Upper lobe of right lung (tissue), 1 donor: ENCODE measurements at regions not wholly inside any gene's neighbourhood (a gene's known extent, or its start where the extent isn't known, plus 50 kb on each side); places are given as distances from the start of the nearest gene placed in this dataset.

ENCODE experiments used
- ATAC-seq: fragments of 200-7000 bp; cut with Tn5 transposase; one replicate; pipeline ENCODE4 v1.9.1; 2020; ENCODE audit warnings: mild to moderate bottlenecking, moderate library complexity
- DNase-seq: peaks from one replicate; pipeline ENCODE4 v3.0.0-alpha.2; 2020
- H3K27ac ChIP-seq: fragments of 200-600 bp; one replicate; pipeline ENCODE4 v1.8.0; 2022
- H3K27me3 ChIP-seq: fragments of 200-600 bp; one replicate; pipeline ENCODE4 v1.8.0; 2022; ENCODE audit warnings: mild to moderate bottlenecking
- H3K36me3 ChIP-seq: fragments of 200-600 bp; one replicate; pipeline ENCODE4 v1.8.0; 2022
- H3K4me1 ChIP-seq: fragments of 200-600 bp; one replicate; pipeline ENCODE4 v1.8.0; 2022
- H3K4me3 ChIP-seq: fragments of 200-600 bp; one replicate; pipeline ENCODE4 v1.8.0; 2022; ENCODE audit warnings: mild to moderate bottlenecking
- H3K9me3 ChIP-seq: fragments of 200-600 bp; one replicate; pipeline ENCODE4 v1.8.0; 2022
- intact Hi-C: fragments of 100-400 bp; cut with DNase I; formaldehyde crosslinking; loops from one replicate; pipeline ENCODE4 v1.11.0; 2022
- TF ChIP-seq, protein P1 (sequence below): fragments of 200-600 bp; IDR thresholded peaks from one replicate; pipeline ENCODE4 v1.8.0; 2022; ENCODE audit warnings: antibody characterized with exemption
- donor health status: DM: no; HTN: yes; CAD: no; lungs with severe emphysema.

GRCh38 chr4:110271986-110272385 is 73.6 kb upstream of the ELOVL6 start:
- Histone ChIP-seq H3K4me3 (no peak overlapping the region), H3K9me3 (no peaks in the 10 kb centered on the region), H3K27me3 (no peaks in the 10 kb centered on the region), H3K4me1 (no peaks in the 10 kb centered on the region), H3K36me3 (no peaks in the 10 kb centered on the region), H3K27ac (no peak overlapping the region)
- no peak for ATAC-seq
- TF ChIP-seq, protein P1, sequence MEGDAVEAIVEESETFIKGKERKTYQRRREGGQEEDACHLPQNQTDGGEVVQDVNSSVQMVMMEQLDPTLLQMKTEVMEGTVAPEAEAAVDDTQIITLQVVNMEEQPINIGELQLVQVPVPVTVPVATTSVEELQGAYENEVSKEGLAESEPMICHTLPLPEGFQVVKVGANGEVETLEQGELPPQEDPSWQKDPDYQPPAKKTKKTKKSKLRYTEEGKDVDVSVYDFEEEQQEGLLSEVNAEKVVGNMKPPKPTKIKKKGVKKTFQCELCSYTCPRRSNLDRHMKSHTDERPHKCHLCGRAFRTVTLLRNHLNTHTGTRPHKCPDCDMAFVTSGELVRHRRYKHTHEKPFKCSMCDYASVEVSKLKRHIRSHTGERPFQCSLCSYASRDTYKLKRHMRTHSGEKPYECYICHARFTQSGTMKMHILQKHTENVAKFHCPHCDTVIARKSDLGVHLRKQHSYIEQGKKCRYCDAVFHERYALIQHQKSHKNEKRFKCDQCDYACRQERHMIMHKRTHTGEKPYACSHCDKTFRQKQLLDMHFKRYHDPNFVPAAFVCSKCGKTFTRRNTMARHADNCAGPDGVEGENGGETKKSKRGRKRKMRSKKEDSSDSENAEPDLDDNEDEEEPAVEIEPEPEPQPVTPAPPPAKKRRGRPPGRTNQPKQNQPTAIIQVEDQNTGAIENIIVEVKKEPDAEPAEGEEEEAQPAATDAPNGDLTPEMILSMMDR = no peak
- intact Hi-C loops = no loop called here
- no peak for DNase-seq

DNA sequence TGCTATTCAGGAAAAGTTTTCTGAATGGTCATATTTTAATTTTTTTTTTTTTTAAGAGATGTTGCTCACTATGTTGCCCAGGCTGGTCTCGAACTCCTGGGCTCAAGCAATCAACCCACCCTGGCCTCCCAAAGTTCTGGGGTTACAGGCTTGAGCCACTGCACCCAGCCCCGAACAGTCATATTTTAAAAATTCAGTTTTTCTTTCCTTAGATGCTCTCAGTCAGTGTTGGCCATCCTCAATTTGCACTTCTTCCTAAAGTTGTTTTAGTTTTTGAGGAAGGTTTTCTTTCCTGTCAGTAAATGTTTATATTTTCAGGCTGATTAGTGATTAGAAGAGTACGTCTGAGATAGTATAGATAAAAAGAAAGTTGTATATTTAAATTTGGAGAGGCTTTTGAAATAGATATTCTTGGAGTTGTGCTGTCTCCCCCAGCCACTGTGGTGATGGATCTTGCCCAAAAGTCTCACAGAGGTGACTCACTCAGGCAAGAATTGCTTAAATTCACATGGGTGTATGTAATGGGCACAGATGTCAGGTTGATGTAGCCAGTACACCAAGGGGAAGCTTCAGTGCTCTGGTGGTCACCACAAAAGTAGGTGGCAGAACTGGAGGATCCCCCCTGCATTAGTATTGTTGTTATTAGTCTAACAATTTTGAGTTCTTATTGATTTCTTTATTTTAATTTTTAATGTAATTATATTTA is 72.2 kb upstream of the ELOVL6 start:
- H3K4me3 ChIP-seq = no peak overlapping the region
- DNase-seq (no peak), ATAC-seq (no peak)
- TF ChIP-seq, protein P1 = no peak
- H3K27ac ChIP-seq = no peak overlapping the region
- H3K9me3 ChIP-seq = no peaks in the 10 kb centered on the region
- H3K36me3 ChIP-seq = no peaks in the 10 kb centered on the region
- no peaks in the 10 kb centered on the region for H3K4me1 ChIP-seq
- intact Hi-C loops = no loop called here
- no peaks in the 10 kb centered on the region for H3K27me3 ChIP-seq

DNA sequence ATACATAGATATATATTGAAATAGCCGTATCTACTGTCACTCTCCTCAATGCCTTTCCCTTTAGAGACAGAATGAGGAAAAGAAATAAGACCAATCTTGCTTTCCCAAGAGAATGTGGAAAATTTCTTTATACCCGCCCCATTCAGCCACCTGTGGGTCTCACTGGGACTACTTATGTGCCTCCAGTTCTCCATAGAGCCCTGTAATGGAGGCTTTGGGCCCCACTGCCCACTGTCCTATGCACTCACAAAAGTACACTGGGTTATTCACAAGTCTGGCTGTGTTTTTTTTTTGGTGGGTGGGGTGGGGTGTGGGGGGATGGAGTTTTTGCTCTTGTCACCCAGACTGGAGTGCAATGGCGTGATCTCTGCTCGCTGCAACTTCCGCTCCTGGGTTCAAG is 70.4 kb upstream of the ELOVL6 start:
- H3K27ac ChIP-seq = no peak overlapping the region

GRCh38 chr4:110268352-110268751 is 69.9 kb upstream of the ELOVL6 start:
- Histone ChIP-seq H3K9me3 (no peaks in the 10 kb centered on the region), H3K4me3 (no peak overlapping the region), H3K27me3 (no peaks in the 10 kb centered on the region), H3K4me1 (no peaks in the 10 kb centered on the region), H3K27ac (no peak overlapping the region), H3K36me3 (no peaks in the 10 kb centered on the region)
- TF ChIP-seq, protein P1 = no peak
- intact Hi-C loops = no loop called here
- ATAC-seq = no peak
- DNase-seq = no peak

More for the DNA sequence above, 70.4 kb upstream of the ELOVL6 start:
- no peaks in the 10 kb centered on the region for H3K4me1 ChIP-seq
- no peaks in the 10 kb centered on the region for H3K9me3 ChIP-seq
- TF ChIP-seq, protein P1 = no peak
- ATAC-seq (no peak), DNase-seq (no peak)
- no peak overlapping the region for H3K4me3 ChIP-seq
- no peaks in the 10 kb centered on the region for H3K27me3 ChIP-seq
- intact Hi-C loops = no loop called here
- H3K36me3 ChIP-seq = no peaks in the 10 kb centered on the region

DNA sequence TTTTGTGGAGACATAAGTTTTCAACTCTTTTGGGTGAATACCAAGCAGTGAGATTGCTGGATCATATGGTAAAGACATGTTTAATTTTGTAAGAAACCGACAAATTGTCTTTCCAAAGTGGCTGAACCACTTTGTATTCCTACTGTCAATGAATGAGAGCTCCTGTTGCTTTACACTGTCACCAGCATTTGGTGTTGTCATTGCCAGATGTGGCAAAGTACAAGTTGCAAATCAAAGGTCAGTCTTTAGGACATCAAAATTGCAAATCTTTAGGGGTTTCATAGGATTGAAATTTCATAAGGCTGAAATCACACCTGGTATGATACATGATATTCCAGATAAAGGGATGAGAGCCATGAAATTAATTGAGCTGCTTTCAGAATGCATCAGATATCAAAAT is 67.7 kb upstream of the ELOVL6 start:
- Histone ChIP-seq H3K36me3 (no peaks in the 10 kb centered on the region), H3K27ac (no peak overlapping the region), H3K4me1 (no peaks in the 10 kb centered on the region), H3K4me3 (no peak overlapping the region), H3K27me3 (no peaks in the 10 kb centered on the region), H3K9me3 (no peaks in the 10 kb centered on the region)
- TF ChIP-seq, protein P1 = no peak
- DNase-seq = no peak
- no peak for ATAC-seq
- intact Hi-C loops = no loop called here

- TF ChIP-seq, protein P1 = no peak
- Histone ChIP-seq H3K4me1 (no peaks in the 10 kb centered on the region), H3K36me3 (no peaks in the 10 kb centered on the region), H3K27ac (no peak overlapping the region), H3K9me3 (no peaks in the 10 kb centered on the region), H3K4me3 (no peak overlapping the region), H3K27me3 (no peaks in the 10 kb centered on the region)
- intact Hi-C loops = no loop called here
- no peak for ATAC-seq
- DNase-seq = no peak
Observed at GRCh38 chr4:110265001-110265400, 66.6 kb upstream of the ELOVL6 start.
